WERI-Rb-1 (cell line): ENCODE measurements at regions not wholly inside any gene's neighbourhood (a gene's known extent, or its start where the extent isn't known, plus 50 kb on each side); places are given as distances from the start of the nearest gene placed in this dataset.
A peak's percentile ranks its signal among the peaks of the same experiment; 100 is the strongest.

Experiments
- DNase-seq: peaks from one replicate; pipeline ENCODE4 v3.0.0-alpha.2; 2020
- H3K27ac ChIP-seq: fragments of 250-450 bp; sonication (Bioruptor Pico); 2 replicates; pipeline ENCODE4 v1.5.1; 2020; ENCODE audit warnings: mild to moderate bottlenecking, moderate library complexity
- H3K27me3 ChIP-seq: fragments of 250-450 bp; sonication (Bioruptor Pico); 2 replicates; pipeline ENCODE4 v1.5.1; 2021; ENCODE audit warnings: mild to moderate bottlenecking, low read depth, moderate library complexity; ENCODE audit not compliant: insufficient read depth, severe bottlenecking
- H3K36me3 ChIP-seq: fragments of 250-450 bp; sonication (Bioruptor Pico); 2 replicates; pipeline ENCODE4 v1.5.1; 2020; ENCODE audit warnings: mild to moderate bottlenecking, moderate library complexity
- H3K4me3 ChIP-seq: 2 replicates; pipeline ENCODE4 v1.5.1; 2011; ENCODE audit warnings: low read depth, mild to moderate bottlenecking, control low read depth, low read length
- H3K9me3 ChIP-seq: fragments of 250-450 bp; sonication (Bioruptor Pico); 2 replicates; pipeline ENCODE4 v1.5.1; 2021; ENCODE audit warnings: mild to moderate bottlenecking, moderate library complexity; ENCODE audit not compliant: severe bottlenecking
- CTCF ChIP-seq: IDR thresholded peaks from 2 replicates; pipeline ENCODE4 v1.5.1; 2011; ENCODE audit warnings: low read depth, mild to moderate bottlenecking, control low read depth, inconsistent platforms, low read length

- Histone ChIP-seq H3K9me3 (no peaks in the 10 kb centered on the region), H3K36me3 (no peaks in the 10 kb centered on the region), H3K27me3 (no peaks in the 10 kb centered on the region), H3K4me3 (no peak overlapping the region), H3K27ac (0 out of 2 replicates have a peak overlapping the region, but pooled peaks have one; percentile 24)
- TF ChIP-seq CTCF, result no peak
- DNase-seq, result no peak
Observed at GRCh38 chr22:44380756-44381486, 68.2 kb upstream of the SHISAL1 start.

GRCh38 chr22:44379817-44380755 lies 67.3 kb upstream of the SHISAL1 start:
- DNase-seq, result no peak
- no peak overlapping the region for H3K27ac ChIP-seq
- H3K36me3 ChIP-seq, result no peaks in the 10 kb centered on the region
- no peaks in the 10 kb centered on the region for H3K9me3 ChIP-seq
- H3K27me3 ChIP-seq, result no peaks in the 10 kb centered on the region
- H3K4me3 ChIP-seq, result no peak overlapping the region
- no peak for TF ChIP-seq CTCF

GRCh38 chr22:44378380-44378779 lies 65.6 kb upstream of the SHISAL1 start:
- Histone ChIP-seq H3K9me3 (no peaks in the 10 kb centered on the region), H3K27me3 (no peaks in the 10 kb centered on the region), H3K36me3 (no peaks in the 10 kb centered on the region), H3K4me3 (no peak overlapping the region), H3K27ac (no peak overlapping the region)
- no peak for DNase-seq
- TF ChIP-seq CTCF, result no peak

- no peak for TF ChIP-seq CTCF
- DNase-seq, result no peak
- Histone ChIP-seq H3K9me3 (peaks cover 5% of the 10 kb centered on the region), H3K4me3 (no peak overlapping the region), H3K36me3 (no peaks in the 10 kb centered on the region), H3K27ac (no peak overlapping the region), H3K27me3 (no peaks in the 10 kb centered on the region)
Observed at GRCh38 chr22:44375451-44375850, 62.7 kb upstream of the SHISAL1 start.

- H3K4me3 ChIP-seq, result no peak overlapping the region
- no peak for DNase-seq
- TF ChIP-seq CTCF, result no peak
- H3K9me3 ChIP-seq, result peaks cover 5% of the 10 kb centered on the region
- no peaks in the 10 kb centered on the region for H3K27me3 ChIP-seq
- no peak overlapping the region for H3K27ac ChIP-seq
- H3K36me3 ChIP-seq, result no peaks in the 10 kb centered on the region
Observed at GRCh38 chr22:44373234-44373633, 60.5 kb upstream of the SHISAL1 start.
